ENCODE measurements at regions not wholly inside any gene's neighbourhood (a gene's known extent, or its start where the extent isn't known, plus 50 kb on each side); places are given as distances from the start of the nearest gene placed in this dataset.
A peak's percentile ranks its signal among the peaks of the same experiment; 100 is the strongest.

- Histone ChIP-seq H3K27me3 (peaks cover 0 to 18% (median 0%) of the 10 kb centered on the region in 9 donors), H3K4me3 (no peak overlapping the region), H3K9me3 (peaks cover 0 to 17% (median 0%) of the 10 kb centered on the region in 12 donors), H3K4me1 (peaks cover 0 to 4% (median 0%) of the 10 kb centered on the region in 12 donors), H3K36me3 (no peaks in the 10 kb centered on the region), H3K27ac (no peak overlapping the region)
- 86 to 92% (median 87%) methylated on average over 4 of the region's 4 CpGs for WGBS, 4 donors
- DNase-seq (no peak), ATAC-seq (no peak)
- intact Hi-C loops (cut with DNase I): loop anchor here in 1 of 10 donors (10.0 kb wide), 1 partner anchor 141 kb away; no protein-coding TSS in a partner anchor
- TF ChIP-seq, protein P1, sequence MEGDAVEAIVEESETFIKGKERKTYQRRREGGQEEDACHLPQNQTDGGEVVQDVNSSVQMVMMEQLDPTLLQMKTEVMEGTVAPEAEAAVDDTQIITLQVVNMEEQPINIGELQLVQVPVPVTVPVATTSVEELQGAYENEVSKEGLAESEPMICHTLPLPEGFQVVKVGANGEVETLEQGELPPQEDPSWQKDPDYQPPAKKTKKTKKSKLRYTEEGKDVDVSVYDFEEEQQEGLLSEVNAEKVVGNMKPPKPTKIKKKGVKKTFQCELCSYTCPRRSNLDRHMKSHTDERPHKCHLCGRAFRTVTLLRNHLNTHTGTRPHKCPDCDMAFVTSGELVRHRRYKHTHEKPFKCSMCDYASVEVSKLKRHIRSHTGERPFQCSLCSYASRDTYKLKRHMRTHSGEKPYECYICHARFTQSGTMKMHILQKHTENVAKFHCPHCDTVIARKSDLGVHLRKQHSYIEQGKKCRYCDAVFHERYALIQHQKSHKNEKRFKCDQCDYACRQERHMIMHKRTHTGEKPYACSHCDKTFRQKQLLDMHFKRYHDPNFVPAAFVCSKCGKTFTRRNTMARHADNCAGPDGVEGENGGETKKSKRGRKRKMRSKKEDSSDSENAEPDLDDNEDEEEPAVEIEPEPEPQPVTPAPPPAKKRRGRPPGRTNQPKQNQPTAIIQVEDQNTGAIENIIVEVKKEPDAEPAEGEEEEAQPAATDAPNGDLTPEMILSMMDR (IDR thresholded peaks at IDR 0.05): no peak
- no peak for TF ChIP-seq POLR2A (IDR thresholded peaks at IDR 0.05)
These were observed 218.1 kb upstream of the PKN2 start for GRCh38 chr1:88466011-88466410.

- Histone ChIP-seq H3K27ac (no peak overlapping the region), H3K9me3 (peaks cover 0 to 17% (median 0%) of the 10 kb centered on the region in 12 donors), H3K27me3 (peaks cover 0 to 12% (median 0%) of the 10 kb centered on the region in 9 donors), H3K4me1 (peaks cover 0 to 7% (median 0%) of the 10 kb centered on the region in 12 donors), H3K36me3 (no peaks in the 10 kb centered on the region), H3K4me3 (no peak overlapping the region)
- TF ChIP-seq, protein P1 (IDR thresholded peaks at IDR 0.05): no peak
- no peak for TF ChIP-seq POLR2A (IDR thresholded peaks at IDR 0.05)
- ATAC-seq (no peak), DNase-seq (peak in 1 of 5 donors; percentile 60)
- WGBS, 4 donors: 94 to 97% (median 95%) methylated on average over 45 to 55 of the region's 55 CpGs
- intact Hi-C loops (cut with DNase I): loop anchor here in 1 of 10 donors (10.0 kb wide), 1 partner anchor 142 kb away; no protein-coding TSS in a partner anchor
These were observed 217.0 kb upstream of the PKN2 start for GRCh38 chr1:88466899-88467580.

GRCh38 chr1:88472298-88472697 lies 211.8 kb upstream of the PKN2 start:
- Histone ChIP-seq H3K4me1 (peaks cover 0 to 31% (median 8%) of the 10 kb centered on the region in 12 donors), H3K9me3 (peaks cover 0 to 4% (median 0%) of the 10 kb centered on the region in 12 donors), H3K36me3 (no peaks in the 10 kb centered on the region), H3K27me3 (no peaks in the 10 kb centered on the region), H3K27ac (peak overlapping the region in 8 of 12 donors; percentile 5 to 62 (median 44)), H3K4me3 (no peak overlapping the region)
- intact Hi-C loops (cut with DNase I): loop anchor here in 1 of 10 donors (10.0 kb wide), 1 partner anchor 73 kb away; no protein-coding TSS in a partner anchor
- no peak for TF ChIP-seq POLR2A (IDR thresholded peaks at IDR 0.05)
- ATAC-seq (peak; percentile 94 to 98 (median 98)), DNase-seq (peak in 2 of 5 donors; percentile 13 to 22)
- WGBS, 4 donors: 6 to 17% (median 13%) methylated on average over 2 of the region's 2 CpGs

DNA sequence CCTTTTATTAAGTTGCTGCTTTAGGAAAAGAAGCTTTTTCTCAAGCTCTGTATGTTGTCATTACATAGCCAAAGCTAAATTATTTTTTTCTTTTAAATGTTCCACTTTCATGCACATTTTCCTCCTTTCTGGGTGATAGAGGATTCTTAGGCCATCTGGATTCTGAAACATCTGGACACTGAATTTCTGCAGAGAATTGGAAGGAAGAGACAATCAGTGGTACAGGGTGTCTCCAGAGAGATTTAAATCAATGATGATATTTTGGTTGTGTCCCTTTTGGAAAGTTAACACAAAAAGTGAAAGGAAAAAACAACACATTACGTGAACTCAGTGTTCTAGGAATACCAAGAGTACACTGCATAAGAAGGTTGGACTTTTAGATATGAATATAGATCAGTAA lies 211.4 kb upstream of the PKN2 start:
- H3K27ac ChIP-seq: peak overlapping the region in 8 of 12 donors; percentile 5 to 62 (median 34)
- 55 to 67% (median 65%) methylated on average over 1 of the region's 1 CpG for WGBS, 4 donors
- DNase-seq (no peak), ATAC-seq (peak in 2 of 4 donors; percentile 33 to 41)
- no peaks in the 10 kb centered on the region for H3K36me3 ChIP-seq
- no peaks in the 10 kb centered on the region for H3K9me3 ChIP-seq
- intact Hi-C loops (cut with DNase I): loop anchor here in 1 of 10 donors (10.0 kb wide), 1 partner anchor 72 kb away; no protein-coding TSS in a partner anchor
- no peaks in the 10 kb centered on the region for H3K27me3 ChIP-seq
- TF ChIP-seq POLR2A (IDR thresholded peaks at IDR 0.05): no peak
- TF ChIP-seq, protein P1 (IDR thresholded peaks at IDR 0.05): no peak
- H3K4me3 ChIP-seq: no peak overlapping the region
- H3K4me1 ChIP-seq: peaks cover 0 to 31% (median 8%) of the 10 kb centered on the region in 12 donors
